ENCODE measurements at regions not wholly inside any gene's neighbourhood (a gene's known extent, or its start where the extent isn't known, plus 50 kb on each side); places are given as distances from the start of the nearest gene placed in this dataset.
"Not testable (repeated sequence)": the region's sequence is repeated elsewhere in the genome, so short reads cannot be mapped to it uniquely, and the experiment has no call there.

DNA sequence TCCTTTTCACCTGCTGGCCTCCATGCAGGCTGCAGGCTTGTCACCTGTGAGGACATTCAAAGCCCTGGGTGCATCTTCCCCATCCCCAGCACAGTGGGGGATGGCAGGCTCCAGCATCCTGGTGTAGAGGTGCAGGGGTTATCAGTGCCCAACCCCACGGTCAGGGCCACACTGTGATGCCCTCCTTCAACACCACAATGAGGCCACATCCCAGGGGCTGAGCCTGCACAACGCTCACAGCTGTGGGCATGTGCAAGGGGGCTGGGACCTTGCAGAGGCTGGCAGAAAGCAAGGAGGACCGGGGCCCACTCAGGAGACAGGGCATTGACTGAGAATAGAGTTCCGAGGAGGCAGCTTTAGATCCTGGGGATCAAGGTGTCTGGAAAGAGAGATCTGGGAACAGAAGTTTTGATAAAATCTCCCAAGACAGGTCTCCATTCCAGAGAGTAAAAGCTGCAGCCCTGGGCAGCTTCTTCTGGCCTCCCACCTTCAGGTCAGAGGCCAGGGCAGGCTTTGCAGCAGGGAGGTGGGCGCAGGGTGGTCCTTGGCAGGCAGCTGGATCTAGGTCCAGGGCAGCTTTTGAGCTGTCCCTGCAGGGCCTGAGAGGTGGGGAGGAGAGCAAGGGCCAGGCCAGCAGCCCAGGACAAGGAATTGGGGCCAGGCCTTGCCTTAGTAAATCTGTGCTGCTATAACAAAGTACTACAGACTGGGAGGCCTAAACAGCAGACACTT is 250.8 kb upstream of the B3GAT1 start:
- no peak for DNase-seq

- DNase-seq, result no peak
Observed at GRCh38 chr11:134661660-134662059, 249.6 kb upstream of the B3GAT1 start.

- no peak for DNase-seq
Observed at GRCh38 chr11:134660416-134660815, 248.4 kb upstream of the B3GAT1 start.

GRCh38 chr11:134659882-134660281 is 247.8 kb upstream of the B3GAT1 start:
- DNase-seq, result no peak

DNA sequence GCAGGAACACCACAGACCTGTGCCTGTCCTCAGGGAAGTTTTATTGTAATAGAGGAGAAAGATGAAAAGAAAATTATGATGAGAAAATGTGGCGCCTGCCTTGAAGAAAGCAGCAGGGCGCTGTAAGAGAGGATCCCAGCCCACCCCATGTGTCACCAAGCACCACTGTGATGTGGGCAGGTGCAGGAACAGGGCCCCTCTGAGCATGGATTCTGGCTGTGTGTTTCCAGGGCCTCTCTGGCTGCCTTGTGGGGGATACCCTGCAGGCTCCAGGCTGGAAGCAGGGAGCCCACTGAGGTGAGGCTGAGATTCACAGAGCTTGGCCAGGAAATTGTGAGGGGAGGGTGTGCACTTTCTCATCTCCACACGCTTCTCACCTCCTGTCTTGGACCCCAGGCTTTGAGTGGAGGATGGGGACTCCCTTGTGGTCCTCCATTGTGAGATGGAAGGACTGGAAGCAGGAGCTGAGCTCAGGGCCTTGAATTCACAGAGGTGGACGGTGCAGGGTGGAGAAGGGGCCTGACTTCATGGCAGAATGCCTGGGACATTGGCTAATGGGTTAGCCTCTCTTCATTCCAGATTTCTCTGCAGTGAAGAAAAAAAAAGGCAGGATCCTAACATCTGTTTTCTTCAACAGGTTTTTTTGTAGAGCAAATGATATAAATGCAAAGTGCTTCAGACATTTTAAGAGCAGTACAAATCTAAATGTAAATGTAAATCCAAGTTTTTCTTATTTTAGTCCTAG is 246.6 kb upstream of the B3GAT1 start:
- DNase-seq, result no peak

DNA sequence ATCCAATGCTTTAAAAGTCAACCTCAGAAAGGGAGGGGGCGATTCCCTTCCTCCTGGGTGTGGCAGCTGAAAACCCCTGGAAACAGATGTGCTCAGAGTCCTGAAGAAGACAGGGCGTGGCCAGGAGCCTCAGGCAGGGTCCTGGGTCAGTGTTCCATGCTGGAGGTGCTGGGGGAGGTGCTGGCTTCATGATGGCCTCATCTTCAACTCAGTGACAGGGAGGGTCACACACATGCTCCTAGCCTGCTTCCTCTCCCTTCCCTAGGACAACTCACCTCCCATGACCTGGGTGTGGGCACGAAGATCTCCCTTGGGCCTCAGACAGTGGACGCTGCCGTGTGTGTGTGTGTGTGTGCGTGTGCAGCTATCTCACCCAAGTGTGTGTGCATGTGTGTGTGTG is 245.6 kb upstream of the B3GAT1 start:
- no peak for DNase-seq

DNA sequence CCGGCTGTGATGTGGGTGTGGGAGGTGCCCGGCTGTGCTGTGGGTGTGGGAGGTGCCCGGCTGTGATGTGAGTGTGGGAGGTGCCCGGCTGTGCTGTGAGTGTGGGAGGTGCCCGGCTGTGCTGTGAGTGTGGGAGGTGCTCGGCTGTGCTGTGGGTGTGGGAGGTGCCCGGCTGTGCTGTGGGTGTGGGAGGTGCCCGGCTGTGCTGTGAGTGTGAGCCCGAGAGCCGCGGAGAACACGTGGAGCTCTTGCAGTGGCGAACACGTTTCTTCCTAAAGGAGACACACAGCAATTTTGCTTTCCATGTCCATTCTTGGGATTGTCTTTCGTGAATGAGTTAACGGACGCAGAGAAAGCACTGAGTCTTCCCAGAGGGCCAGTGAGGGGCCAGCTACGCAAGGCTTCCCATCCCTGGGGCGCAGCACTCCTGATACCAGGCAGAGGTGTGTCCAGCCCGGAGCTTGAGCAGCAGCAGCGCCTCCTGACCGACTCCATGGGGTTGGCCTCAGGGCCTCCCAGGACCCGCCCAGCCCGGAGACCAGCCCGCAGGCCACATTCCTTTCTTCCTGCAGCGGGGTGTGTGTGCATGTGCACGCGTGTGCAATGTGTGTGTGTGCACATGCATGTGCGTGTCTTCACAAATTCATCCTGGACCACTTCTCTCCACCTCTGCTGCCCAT is 245.0 kb upstream of the B3GAT1 start:
- DNase-seq, result no peak

DNA sequence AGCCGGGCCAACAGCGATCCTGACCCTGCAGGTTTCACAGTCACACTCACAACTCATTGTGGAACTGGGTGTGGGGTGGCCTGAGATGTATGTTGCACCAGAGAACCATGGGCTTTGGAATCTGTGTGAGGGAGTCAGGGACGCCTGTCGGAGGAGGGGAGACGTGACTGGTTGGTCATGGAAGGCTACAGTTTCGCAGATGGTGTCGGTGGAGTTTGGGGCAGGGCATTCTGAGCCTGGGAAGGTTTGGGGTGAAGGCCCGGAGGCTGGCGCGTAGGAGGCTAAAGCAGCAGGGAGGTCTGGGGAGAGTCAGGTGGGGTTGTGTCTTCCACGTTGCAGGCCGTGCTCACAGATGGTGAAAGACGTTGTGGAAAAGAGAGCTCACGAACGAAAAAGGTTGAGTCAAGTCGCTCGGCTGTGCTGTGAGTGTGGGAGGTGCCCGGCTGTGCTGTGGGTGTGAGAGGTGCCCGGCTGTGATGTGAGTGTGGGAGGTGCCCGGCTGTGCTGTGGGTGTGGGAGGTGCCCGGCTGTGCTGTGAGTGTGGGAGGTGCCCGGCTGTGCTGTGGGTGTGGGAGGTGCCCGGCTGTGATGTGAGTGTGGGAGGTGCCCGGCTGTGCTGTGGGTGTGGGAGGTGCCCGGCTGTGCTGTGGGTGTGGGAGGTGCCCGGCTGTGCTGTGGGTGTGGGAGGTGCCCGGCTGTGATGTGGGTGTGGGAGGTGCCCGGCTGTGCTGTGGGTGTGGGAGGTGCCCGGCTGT is 244.2 kb upstream of the B3GAT1 start:
- DNase-seq, result not testable (repeated sequence)

- no peak for DNase-seq
Observed at GRCh38 chr11:134655189-134655989, 243.3 kb upstream of the B3GAT1 start.

DNA sequence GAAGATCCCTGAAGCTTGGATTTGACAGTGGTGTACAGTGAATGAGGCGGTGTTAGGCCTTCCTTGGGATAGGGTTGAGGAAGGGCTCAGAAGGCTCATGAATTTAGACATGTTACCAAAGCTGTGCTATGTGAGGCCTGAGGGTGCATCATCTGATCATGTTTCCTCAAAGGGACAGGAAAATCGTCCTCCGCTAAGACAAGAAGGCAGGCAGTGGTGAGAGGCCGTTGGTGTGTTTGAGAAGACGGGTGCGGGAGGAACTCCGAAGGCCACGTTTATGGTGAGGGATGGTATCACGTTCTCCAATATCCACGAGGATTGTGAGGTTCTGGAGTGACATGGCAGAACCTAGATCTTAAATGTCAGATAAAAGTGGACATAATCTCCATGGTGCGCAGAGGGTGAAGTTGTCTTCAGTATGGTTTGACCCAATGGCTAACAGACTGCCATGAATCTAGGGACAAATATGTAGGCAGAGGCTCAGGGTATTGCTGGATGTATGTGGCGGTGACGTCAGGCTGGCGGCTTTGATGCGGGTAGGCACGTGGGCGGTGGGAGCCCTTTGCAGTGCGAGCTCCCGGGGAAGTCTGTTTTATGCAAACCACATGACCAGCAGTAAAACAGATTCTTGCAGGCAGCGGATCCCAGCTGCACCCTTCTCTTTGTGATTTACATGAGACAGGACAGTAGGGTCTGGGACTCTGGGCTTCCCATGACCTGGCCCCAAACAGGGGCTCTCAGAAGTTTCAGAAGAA is 242.3 kb upstream of the B3GAT1 start:
- DNase-seq, result no peak

GRCh38 chr11:134652586-134653255 is 240.7 kb upstream of the B3GAT1 start:
- no peak for DNase-seq

DNA sequence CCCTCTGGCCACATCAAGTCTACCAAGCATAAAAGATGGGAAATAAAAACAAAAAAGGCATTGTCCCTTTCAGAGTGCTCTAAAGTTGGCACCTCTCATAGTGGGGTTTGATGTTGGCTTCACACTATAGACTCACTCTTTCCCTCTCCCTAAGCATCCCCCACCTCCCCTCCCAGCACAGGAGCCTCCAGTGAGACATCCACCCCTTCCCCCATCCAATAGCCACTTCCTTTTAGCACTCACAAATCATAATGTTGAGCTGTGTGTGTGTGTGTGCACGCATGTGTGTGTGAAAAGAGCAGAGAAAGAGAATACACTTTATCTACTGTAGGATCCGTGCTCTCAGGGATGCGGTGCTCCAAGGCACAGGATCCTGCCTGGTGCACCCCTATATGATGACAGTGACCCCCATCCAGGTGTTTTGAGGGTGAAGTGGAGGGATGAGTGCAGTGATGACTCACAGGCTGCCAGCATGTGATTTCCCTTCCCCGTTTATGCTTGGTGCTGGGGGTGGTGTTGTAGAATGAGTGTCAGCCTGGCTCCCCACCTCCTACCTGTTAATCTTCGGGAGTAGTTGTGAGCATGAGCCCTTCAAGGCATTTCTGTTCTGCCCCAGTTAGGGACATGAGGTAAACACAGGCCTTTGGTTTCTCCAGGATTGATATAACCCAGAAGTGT is 235.2 kb upstream of the B3GAT1 start:
- no peak for DNase-seq

DNA sequence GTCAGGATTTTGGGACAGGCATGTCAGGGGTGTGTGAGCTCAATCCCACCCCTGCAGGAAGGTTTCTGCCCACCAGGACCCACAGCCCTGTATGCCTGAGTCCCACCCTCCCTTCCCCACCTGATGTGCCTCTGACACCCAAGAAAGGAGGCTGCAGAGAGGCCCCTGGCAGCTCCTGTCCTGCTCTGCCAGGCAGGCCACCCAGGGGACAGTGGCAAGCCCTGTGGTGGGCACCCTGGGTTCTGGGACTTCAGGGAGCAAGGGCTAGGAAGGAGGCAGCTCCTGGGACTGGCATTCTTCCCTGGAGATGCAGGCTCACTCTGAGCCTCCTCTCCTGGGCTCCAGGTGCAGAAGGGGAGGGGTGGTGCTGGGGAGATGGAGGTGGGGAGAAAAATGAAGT is 234.5 kb upstream of the B3GAT1 start:
- no peak for DNase-seq

DNA sequence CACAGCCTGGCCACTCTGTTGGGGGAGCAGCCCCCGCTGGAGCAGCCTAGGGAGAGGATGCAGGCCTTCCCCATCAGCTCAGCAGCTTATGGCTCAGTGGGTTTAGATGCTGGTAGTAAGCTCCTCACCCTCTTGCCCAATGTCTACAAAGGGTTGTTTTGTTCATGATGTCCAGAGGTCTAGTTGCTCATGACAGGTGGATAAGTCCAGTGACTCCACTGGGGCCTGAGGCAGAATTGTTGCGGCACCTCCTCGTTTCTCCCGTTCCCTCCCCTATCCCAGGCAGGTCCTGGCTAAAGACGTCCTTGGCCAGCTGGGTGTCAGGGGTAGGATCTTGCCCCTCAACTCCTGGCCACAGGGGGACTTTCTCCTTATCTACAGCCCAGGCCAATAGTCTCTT is 233.5 kb upstream of the B3GAT1 start:
- DNase-seq, result no peak

DNA sequence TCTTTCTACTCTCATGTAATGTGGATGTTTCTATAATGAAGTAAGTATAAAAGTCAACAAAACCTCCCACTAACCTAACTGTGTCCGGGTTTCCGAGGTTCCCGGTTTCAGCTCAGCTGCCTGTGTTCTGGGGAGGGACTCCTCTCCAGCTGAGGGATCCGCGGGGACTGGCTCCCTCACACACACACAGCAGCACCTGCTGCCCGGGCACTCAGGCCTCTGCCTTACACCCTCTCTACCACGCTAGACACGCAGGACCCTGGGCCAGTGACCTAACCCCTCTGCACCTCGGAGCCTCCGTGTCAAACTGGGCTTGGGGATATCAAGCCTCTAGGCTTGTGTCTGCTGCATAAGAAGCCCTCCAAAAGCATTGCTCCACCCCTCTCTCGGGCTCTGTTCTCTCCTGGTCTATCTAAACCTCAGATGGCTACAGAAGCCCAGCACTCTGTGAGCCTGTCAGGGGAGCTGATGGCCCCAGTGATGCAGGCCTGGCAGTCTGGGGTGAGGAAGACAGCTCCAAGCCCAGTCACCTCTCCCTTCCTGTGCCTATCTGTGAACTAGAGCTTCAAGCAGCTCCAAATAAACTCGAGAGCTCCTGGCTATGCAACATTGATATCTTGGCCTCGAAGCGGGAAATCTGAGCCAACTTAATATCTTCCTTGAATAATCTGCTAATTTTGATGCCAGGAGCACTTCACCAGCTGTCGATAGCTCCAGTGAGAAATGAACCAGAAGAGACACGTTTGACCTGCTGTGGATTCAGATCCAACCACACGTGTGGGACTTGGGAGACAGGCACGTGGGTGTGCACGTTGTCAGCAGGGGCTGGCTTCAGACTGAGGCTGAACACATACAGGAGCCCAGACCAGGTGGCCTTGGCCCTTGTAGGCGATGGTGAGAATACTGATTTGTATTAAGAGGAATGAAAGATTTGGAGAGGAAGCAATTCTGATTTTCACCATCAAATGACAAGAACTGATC is 232.7 kb upstream of the B3GAT1 start:
- DNase-seq, result no peak

GRCh38 chr11:134643115-134644012 is 231.3 kb upstream of the B3GAT1 start:
- DNase-seq, result no peak

- DNase-seq, result no peak
Observed at GRCh38 chr11:134642206-134642605, 230.2 kb upstream of the B3GAT1 start.

Measured in suppressor macrophage (primary cell).